Sigmoid colon (tissue), 4 donors: ENCODE measurements at regions not wholly inside any gene's neighbourhood (a gene's known extent, or its start where the extent isn't known, plus 50 kb on each side); places are given as distances from the start of the nearest gene placed in this dataset.

Experiments used
- EP300 ChIP-seq, 4 donors: sonication (generic); formaldehyde crosslinking; IDR thresholded peaks; one replicate each; pipeline ENCODE4 v1.6.1; 2017; ENCODE audit warnings: antibody characterized with exemption in 4 of 4
- POLR2A ChIP-seq, 2 donors: fragments of 450-650 bp; IDR thresholded peaks; one replicate each; pipeline ENCODE4 v1.6.1; 2016; ENCODE audit warnings: antibody characterized with exemption in 2 of 2, mild to moderate bottlenecking in 2 of 2, moderate library complexity in 2 of 2
- POLR2AphosphoS5 ChIP-seq, 4 donors: sonication (generic); formaldehyde crosslinking; IDR thresholded peaks; one replicate each; pipeline ENCODE4 v1.6.1; 2017; ENCODE audit warnings: antibody characterized with exemption in 4 of 4
- TF ChIP-seq, protein P1 (sequence below), 4 experiments: fragments of 450-650 bp in 3 of 4; fragments of 200-600 bp in 1 of 4; IDR thresholded peaks; one replicate each; pipeline ENCODE4 v1.5.1; 2016 to 2019; ENCODE audit warnings: antibody characterized with exemption in 4 of 4, mild to moderate bottlenecking in 3 of 4, moderate library complexity in 2 of 4

DNA sequence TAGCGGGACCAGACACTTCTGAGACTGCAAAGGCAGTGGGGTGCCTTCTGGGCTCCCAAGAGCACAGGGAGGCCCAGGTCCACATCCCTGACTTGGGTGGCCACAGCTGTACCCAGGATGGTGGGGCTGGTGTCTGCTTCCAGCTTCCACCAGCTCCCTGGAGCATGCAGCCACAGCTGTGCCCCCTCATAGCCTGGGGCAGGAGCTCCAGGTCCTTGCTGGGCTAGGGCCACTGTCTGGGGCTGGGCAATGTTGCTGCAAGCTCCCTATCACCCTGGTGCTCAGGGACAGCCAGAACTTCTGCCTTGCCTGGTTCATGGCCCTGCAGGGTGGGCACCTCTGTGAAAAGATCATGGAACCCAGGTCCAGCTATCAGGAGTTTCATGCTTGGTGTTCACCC, 673.9 kb downstream of the SH3BGRL start:
- TF ChIP-seq, protein P1, sequence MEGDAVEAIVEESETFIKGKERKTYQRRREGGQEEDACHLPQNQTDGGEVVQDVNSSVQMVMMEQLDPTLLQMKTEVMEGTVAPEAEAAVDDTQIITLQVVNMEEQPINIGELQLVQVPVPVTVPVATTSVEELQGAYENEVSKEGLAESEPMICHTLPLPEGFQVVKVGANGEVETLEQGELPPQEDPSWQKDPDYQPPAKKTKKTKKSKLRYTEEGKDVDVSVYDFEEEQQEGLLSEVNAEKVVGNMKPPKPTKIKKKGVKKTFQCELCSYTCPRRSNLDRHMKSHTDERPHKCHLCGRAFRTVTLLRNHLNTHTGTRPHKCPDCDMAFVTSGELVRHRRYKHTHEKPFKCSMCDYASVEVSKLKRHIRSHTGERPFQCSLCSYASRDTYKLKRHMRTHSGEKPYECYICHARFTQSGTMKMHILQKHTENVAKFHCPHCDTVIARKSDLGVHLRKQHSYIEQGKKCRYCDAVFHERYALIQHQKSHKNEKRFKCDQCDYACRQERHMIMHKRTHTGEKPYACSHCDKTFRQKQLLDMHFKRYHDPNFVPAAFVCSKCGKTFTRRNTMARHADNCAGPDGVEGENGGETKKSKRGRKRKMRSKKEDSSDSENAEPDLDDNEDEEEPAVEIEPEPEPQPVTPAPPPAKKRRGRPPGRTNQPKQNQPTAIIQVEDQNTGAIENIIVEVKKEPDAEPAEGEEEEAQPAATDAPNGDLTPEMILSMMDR (IDR thresholded peaks at IDR 0.05) = no peak
- TF ChIP-seq POLR2A (IDR thresholded peaks at IDR 0.05) (no peak), POLR2AphosphoS5 (IDR thresholded peaks at IDR 0.05) (no peak), EP300 (IDR thresholded peaks at IDR 0.05) (no peak)
